DND-41 (cell line): ENCODE measurements at regions not wholly inside any gene's neighbourhood (a gene's known extent, or its start where the extent isn't known, plus 50 kb on each side); places are given as distances from the start of the nearest gene placed in this dataset.

Source experiments
- ATAC-seq: fragments of 200-7000 bp; cut with Tn5 transposase; 3 replicates; pipeline ENCODE4 v1.9.1; 2021; ENCODE audit warnings: low read depth; ENCODE audit not compliant: insufficient read depth
- DNase-seq: peaks from one replicate; pipeline ENCODE4 v3.0.0-alpha.2; 2020
- H2AFZ ChIP-seq: 2 replicates; pipeline ENCODE4 v1.6.0; 2012; ENCODE audit warnings: low read depth, low read length
- H3K27ac ChIP-seq: 2 replicates; pipeline ENCODE4 v1.5.1; 2012; ENCODE audit warnings: low read length, inconsistent platforms
- H3K27me3 ChIP-seq: fragments of 200-600 bp; sonication (generic); 2 replicates; pipeline ENCODE4 v1.6.0; 2012; ENCODE audit warnings: low read length, mild to moderate bottlenecking, inconsistent platforms; ENCODE audit not compliant: insufficient read depth, poor library complexity
- H3K36me3 ChIP-seq: 2 replicates; pipeline ENCODE4 v1.5.1; 2012; ENCODE audit warnings: low read length, inconsistent platforms; ENCODE audit not compliant: insufficient read depth
- H3K4me1 ChIP-seq: 2 replicates; pipeline ENCODE4 v1.5.1; 2012; ENCODE audit warnings: mild to moderate bottlenecking, low read length; ENCODE audit not compliant: insufficient read depth
- H3K4me2 ChIP-seq: 2 replicates; pipeline ENCODE4 v1.6.0; 2012; ENCODE audit warnings: mild to moderate bottlenecking, moderate library complexity, low read length, inconsistent platforms; ENCODE audit not compliant: insufficient read depth
- H3K4me3 ChIP-seq, 2 experiments: fragments of 200-600 bp in 1 of 2; shearing (Covaris generic) in 1 of 2; 2 replicates each; pipeline ENCODE4 v1.5.1; 2012 to 2016; ENCODE audit warnings: inconsistent platforms in 2 of 2, low read length in 2 of 2, mild to moderate bottlenecking in 2 of 2, low read depth in 1 of 2, moderate library complexity in 1 of 2
- H3K79me2 ChIP-seq: 2 replicates; pipeline ENCODE4 v1.6.0; 2012; ENCODE audit warnings: low read length, inconsistent platforms; ENCODE audit not compliant: insufficient read depth
- H3K9ac ChIP-seq: 2 replicates; pipeline ENCODE4 v1.6.0; 2012; ENCODE audit warnings: low read depth, mild to moderate bottlenecking, inconsistent platforms, low read length, moderate library complexity
- H3K9me3 ChIP-seq: 2 replicates; pipeline ENCODE4 v1.5.1; 2012; ENCODE audit warnings: low read length, moderate library complexity, mild to moderate bottlenecking, inconsistent platforms; ENCODE audit not compliant: insufficient read depth, severe bottlenecking
- H4K20me1 ChIP-seq: 2 replicates; pipeline ENCODE4 v1.6.0; 2012; ENCODE audit warnings: low read length; ENCODE audit not compliant: insufficient read depth
- CTCF ChIP-seq: IDR thresholded peaks from 2 replicates; pipeline ENCODE4 v1.5.1; 2012; ENCODE audit warnings: borderline replicate concordance, low read length, moderate library complexity, mild to moderate bottlenecking; ENCODE audit not compliant: poor library complexity, severe bottlenecking; ENCODE audit errors: extremely low read depth
- EZH2 ChIP-seq: IDR thresholded peaks from 3 replicates; pipeline ENCODE4 v1.6.1; 2012; ENCODE audit warnings: borderline replicate concordance, low read depth, mild to moderate bottlenecking, moderate library complexity, low read length, inconsistent platforms; ENCODE audit not compliant: severe bottlenecking

- H3K4me1 ChIP-seq, result no peaks in the 10 kb centered on the region
- no peak overlapping the region for H3K9ac ChIP-seq
- DNase-seq (no peak), ATAC-seq (no peak)
- H3K27ac ChIP-seq, result no peak overlapping the region
- H4K20me1 ChIP-seq, result no peaks in the 10 kb centered on the region
- no peak overlapping the region for H3K4me3 ChIP-seq
- H3K27me3 ChIP-seq, result no peaks in the 10 kb centered on the region
- H3K79me2 ChIP-seq, result no peaks in the 10 kb centered on the region
- no peak overlapping the region for H3K4me2 ChIP-seq
- H3K9me3 ChIP-seq, result no peaks in the 10 kb centered on the region
- no peak for TF ChIP-seq EZH2
- no peak for TF ChIP-seq CTCF
- no peak overlapping the region for H2AFZ ChIP-seq
- H3K36me3 ChIP-seq, result no peaks in the 10 kb centered on the region
These were observed 94.8 kb upstream of the SGIP1 start for GRCh38 chr1:66439031-66439740.

- no peaks in the 10 kb centered on the region for H4K20me1 ChIP-seq
- no peak overlapping the region for H3K9ac ChIP-seq
- H3K9me3 ChIP-seq, result no peaks in the 10 kb centered on the region
- peaks cover 1% of the 10 kb centered on the region for H3K27me3 ChIP-seq
- H3K4me3 ChIP-seq, result no peak overlapping the region
- no peak overlapping the region for H3K4me2 ChIP-seq
- H3K27ac ChIP-seq, result no peak overlapping the region
- ATAC-seq, result no peak
- DNase-seq, result no peak
- TF ChIP-seq EZH2 (no peak), CTCF (no peak)
- H3K36me3 ChIP-seq, result no peaks in the 10 kb centered on the region
- H2AFZ ChIP-seq, result no peak overlapping the region
- H3K79me2 ChIP-seq, result no peaks in the 10 kb centered on the region
- peaks cover 14% of the 10 kb centered on the region for H3K4me1 ChIP-seq
These were observed 90.2 kb upstream of the SGIP1 start for GRCh38 chr1:66443793-66444192.

- Histone ChIP-seq H3K9ac (no peak overlapping the region), H3K79me2 (no peaks in the 10 kb centered on the region), H4K20me1 (no peaks in the 10 kb centered on the region), H3K9me3 (no peaks in the 10 kb centered on the region), H3K4me2 (no peak overlapping the region), H3K36me3 (no peaks in the 10 kb centered on the region), H3K27me3 (peaks cover 3% of the 10 kb centered on the region), H2AFZ (no peak overlapping the region; the same call in 1 of the 2 replicates), H3K27ac (no peak overlapping the region), H3K4me3 (no peak overlapping the region), H3K4me1 (peaks cover 14% of the 10 kb centered on the region)
- no peak for TF ChIP-seq CTCF
- TF ChIP-seq EZH2, result no peak
- no peak for ATAC-seq
- DNase-seq, result no peak
These were observed 89.3 kb upstream of the SGIP1 start for GRCh38 chr1:66444438-66445265.
